Activated CD8-positive, alpha-beta memory T cell treated with anti-CD3 and anti-CD28 coated beads, Interleukin-2, amount 50 U/mL, for 4 hours (primary cell): ENCODE measurements at regions not wholly inside any gene's neighbourhood (a gene's known extent, or its start where the extent isn't known, plus 50 kb on each side); places are given as distances from the start of the nearest gene placed in this dataset.

ENCODE experiments used
- DNase-seq: peaks from one replicate; pipeline ENCODE4 v3.0.0-alpha.2; 2020

- no peak for DNase-seq
Observed at GRCh38 chr19:30672926-30673325, 300.7 kb downstream of the ZNF536 start.

- DNase-seq, result no peak
Observed at GRCh38 chr19:30671622-30672051, 299.5 kb downstream of the ZNF536 start.

GRCh38 chr19:30671367-30671619 is 299.1 kb downstream of the ZNF536 start:
- DNase-seq, result no peak

- no peak for DNase-seq
Observed at GRCh38 chr19:30670562-30671366, 298.6 kb downstream of the ZNF536 start.

GRCh38 chr19:30670011-30670329 is 297.8 kb downstream of the ZNF536 start:
- DNase-seq, result no peak

- DNase-seq, result peak; percentile 49
Observed at GRCh38 chr19:30669329-30670010, 297.3 kb downstream of the ZNF536 start.

GRCh38 chr19:30668521-30669155 is 296.5 kb downstream of the ZNF536 start:
- no peak for DNase-seq

- DNase-seq, result no peak
Observed at GRCh38 chr19:30667746-30668145, 295.6 kb downstream of the ZNF536 start.

- DNase-seq, result no peak
Observed at GRCh38 chr19:30667227-30667626, 295.0 kb downstream of the ZNF536 start.

GRCh38 chr19:30666301-30666803 is 294.2 kb downstream of the ZNF536 start:
- peak; percentile 43 for DNase-seq

GRCh38 chr19:30665449-30665848 is 293.3 kb downstream of the ZNF536 start:
- no peak for DNase-seq

GRCh38 chr19:30663611-30664174 is 291.5 kb downstream of the ZNF536 start:
- no peak for DNase-seq

GRCh38 chr19:30662211-30662861 is 290.2 kb downstream of the ZNF536 start:
- no peak for DNase-seq

- DNase-seq, result no peak
Observed at GRCh38 chr19:30659638-30660037, 287.5 kb downstream of the ZNF536 start.

- DNase-seq, result no peak
Observed at GRCh38 chr19:30656520-30657100, 284.4 kb downstream of the ZNF536 start.

- DNase-seq, result no peak
Observed at GRCh38 chr19:30653646-30654386, 281.6 kb downstream of the ZNF536 start.

- DNase-seq, result no peak
Observed at GRCh38 chr19:30652751-30653150, 280.6 kb downstream of the ZNF536 start.

GRCh38 chr19:30651691-30652090 is 279.5 kb downstream of the ZNF536 start:
- no peak for DNase-seq

- DNase-seq, result no peak
Observed at GRCh38 chr19:30651066-30651465, 278.9 kb downstream of the ZNF536 start.

GRCh38 chr19:30649934-30650614 is 277.9 kb downstream of the ZNF536 start:
- DNase-seq, result no peak
